HG03103 (cell line): ENCODE measurements at regions not wholly inside any gene's neighbourhood (a gene's known extent, or its start where the extent isn't known, plus 50 kb on each side); places are given as distances from the start of the nearest gene placed in this dataset.

Experiments used
- ATAC-seq: cut with Tn5 transposase; IDR thresholded peaks from one replicate; pipeline ENCODE4 v1.9.1; 2021; ENCODE audit warnings: low read depth; ENCODE audit not compliant: unreplicated experiment

GRCh38 chr13:100870898-100871297 is 196.3 kb upstream of the TMTC4 start:
- ATAC-seq, result no peak

DNA sequence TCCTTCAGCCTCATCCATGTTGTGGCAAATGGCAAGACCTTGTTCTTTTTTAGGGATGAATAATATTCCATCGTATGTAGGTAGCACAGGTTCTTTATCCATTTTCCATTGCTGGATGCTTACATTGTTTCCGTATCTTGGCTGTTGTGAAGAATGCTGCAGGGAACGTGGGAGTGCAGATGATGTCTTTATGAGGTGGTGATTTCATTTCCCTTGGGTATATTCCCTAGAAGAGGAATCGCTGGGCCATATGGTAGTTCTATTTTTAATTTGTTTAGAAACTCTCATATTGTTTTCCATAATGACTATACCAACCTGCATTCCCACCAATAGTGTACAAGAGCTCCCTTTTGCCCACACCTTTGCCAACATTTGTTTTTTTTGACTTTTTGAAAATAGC is 186.3 kb upstream of the TMTC4 start:
- ATAC-seq, result no peak

GRCh38 chr13:100859861-100860260 is 185.3 kb upstream of the TMTC4 start:
- no peak for ATAC-seq

DNA sequence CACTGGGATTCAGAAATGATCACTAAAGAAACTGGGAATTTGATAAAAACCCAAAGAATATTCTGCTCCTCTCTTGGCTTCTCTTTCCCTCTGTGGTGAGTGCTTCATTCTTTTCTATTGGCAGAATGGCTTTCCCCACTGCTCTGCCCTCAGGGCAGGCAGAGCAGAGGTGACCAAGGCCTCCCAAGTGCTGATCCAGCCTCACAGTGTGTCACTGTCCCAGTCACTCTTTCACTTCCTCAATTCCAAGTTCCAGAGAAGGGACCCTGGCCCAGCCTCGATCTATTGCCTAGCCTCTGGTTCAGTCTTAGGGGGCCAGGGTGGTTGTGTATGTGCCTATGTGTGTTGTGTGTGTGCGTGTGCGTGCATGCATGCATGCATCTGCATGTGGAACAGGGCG is 180.6 kb upstream of the TMTC4 start:
- ATAC-seq, result no peak

DNA sequence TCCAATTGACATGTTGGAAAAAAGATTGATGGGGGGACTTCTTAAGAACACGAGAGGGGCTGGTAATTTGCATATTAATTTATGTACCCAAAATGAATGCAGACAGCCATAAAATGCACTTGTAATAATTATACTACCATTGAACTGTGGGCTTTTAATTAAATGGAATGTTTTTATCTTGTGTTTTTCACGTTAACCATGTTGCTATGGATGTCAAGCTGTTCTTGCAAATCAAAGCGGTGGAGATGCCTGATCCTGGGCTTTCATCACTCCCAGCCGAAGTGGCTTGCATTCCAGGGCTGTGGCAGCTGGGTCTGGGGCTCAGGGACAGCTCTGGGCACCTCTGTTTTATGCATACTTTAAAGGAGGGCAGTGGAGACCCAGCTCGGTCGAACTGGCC is 179.4 kb upstream of the TMTC4 start:
- ATAC-seq, result no peak

- no peak for ATAC-seq
Observed at GRCh38 chr13:100853434-100853833, 178.8 kb upstream of the TMTC4 start.

GRCh38 chr13:100852146-100852545 is 177.6 kb upstream of the TMTC4 start:
- no peak for ATAC-seq

GRCh38 chr13:100848304-100848703 is 173.7 kb upstream of the TMTC4 start:
- no peak for ATAC-seq

DNA sequence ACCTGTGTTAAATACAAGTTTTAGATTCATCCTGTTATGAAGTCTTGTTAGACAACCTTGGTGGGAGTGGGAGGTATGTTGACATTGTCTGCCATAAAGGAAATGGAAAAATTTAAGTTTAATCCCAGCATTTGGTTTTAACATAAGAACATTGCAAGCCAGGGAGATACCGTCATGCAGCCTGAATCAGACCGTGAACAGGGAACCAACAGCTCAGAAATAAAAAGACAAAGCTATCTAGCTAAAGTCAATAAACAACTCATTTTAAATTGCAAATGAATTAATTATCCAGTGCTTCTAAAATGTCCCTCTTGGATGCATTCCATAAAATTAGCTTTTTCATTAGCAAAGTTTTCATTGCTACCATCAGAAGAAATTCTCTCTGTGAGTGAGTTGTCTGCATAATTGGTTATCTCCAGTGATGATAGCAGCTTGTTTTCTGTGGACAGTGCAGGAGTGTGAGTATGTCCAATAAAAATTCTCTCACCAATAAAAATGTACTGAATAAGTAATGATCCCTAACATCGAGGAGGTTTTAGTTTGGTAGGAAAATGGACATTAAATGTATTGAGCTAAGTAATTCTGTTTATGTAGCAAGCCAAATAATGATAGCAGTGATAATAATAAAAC is 170.6 kb upstream of the TMTC4 start:
- no peak for ATAC-seq

GRCh38 chr13:100842136-100842535 is 167.5 kb upstream of the TMTC4 start:
- ATAC-seq, result no peak

DNA sequence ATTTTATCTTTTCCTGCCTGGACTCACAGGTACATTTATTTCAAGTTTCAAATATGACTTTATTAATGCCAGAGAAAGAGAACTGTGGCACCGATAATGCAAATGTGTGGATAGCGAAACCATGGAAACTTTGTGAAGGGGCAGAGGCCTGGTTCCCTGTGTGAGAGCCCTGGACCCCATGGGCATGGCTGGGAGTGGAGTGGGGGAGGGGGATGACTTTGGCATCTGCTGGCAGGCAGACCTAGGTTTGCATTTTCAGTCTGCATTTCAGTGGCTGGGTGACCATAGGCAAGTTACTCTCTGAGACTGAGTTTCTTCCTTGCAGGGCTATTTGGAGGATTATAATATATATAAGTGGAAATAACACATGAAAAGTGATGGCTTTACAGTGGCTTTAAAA is 163.8 kb upstream of the TMTC4 start:
- no peak for ATAC-seq

GRCh38 chr13:100837631-100838030 is 163.0 kb upstream of the TMTC4 start:
- ATAC-seq, result no peak

GRCh38 chr13:100836711-100837110 is 162.1 kb upstream of the TMTC4 start:
- ATAC-seq, result no peak

DNA sequence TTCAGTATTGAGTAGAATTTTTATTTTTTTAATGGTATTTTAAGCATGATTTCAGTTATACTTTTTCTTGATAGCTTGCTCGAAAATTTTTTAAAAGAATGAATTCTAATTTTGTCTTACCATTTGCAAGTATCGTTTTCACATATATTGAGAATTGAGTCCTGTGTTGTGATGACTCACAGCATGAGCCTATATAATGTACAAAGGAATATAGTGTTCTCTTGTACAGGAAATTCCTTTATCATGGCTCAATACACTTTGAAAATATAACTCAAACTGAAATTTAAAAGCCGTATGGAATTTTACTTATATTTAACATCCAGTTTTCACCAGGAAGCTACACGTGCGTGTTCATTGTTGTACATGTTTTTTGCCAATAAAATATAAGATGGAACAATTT is 161.1 kb upstream of the TMTC4 start:
- ATAC-seq, result no peak

GRCh38 chr13:100833427-100833826 is 158.8 kb upstream of the TMTC4 start:
- no peak for ATAC-seq

- ATAC-seq, result no peak
Observed at GRCh38 chr13:100828226-100828625, 153.6 kb upstream of the TMTC4 start.

GRCh38 chr13:100827489-100828176 is 153.0 kb upstream of the TMTC4 start:
- ATAC-seq, result no peak

DNA sequence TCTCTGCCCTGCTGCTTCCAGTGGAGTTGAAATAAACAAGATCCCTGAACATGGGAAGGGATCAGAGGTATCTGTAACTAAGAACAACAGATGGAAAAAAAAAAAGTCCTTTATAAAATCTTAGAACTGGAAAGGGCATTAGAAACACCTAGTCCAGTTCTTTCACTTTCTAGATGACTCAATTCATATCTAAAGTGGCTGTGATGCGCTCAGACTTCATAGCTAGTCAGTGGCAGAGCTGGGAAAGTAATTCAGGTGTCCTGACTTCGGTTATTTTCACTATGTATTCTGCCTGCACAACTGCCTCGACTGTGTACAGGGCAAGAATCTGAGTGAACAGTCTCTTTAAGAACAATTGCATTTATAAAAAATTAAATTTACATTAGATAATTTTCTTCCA is 151.8 kb upstream of the TMTC4 start:
- no peak for ATAC-seq

DNA sequence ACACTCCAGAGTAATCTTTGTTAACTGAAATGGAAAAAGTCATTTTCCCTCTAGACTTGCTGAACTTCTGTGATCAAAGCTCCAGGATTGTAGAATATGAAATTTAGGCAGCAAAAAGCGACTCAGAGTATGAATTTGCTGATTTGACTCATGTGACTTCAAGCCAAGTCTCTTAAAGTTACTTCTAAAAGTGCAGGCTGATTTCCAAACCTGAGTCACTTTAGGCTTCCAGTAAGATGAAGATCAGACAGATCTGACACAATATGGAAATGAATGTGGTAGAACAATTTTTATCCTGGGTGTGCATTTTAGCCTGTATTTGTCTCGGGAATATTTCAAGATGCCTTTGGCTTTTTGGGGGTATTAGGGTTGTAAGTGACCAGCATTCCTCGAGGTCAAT is 151.0 kb upstream of the TMTC4 start:
- no peak for ATAC-seq

DNA sequence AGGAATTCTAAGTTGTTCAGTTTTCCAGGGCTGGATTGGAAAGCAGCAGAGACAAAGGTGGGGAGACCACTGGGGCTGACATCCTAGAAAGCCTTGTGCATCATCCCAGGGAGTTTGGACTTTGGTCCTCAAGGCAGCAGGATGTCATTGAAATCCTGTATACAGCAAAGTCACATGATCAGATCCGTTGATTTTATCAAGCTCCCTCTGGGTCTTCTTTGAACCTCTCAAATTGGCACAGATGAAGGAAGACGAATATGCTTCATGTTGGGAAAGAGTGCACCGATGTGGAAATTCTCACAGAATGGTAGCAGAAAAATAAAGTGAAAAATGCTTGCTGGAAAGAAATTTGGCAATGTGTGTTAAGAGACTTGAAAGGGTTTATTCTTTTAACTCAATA is 149.8 kb upstream of the TMTC4 start:
- ATAC-seq, result no peak

- no peak for ATAC-seq
Observed at GRCh38 chr13:100823448-100823847, 148.9 kb upstream of the TMTC4 start.

- no peak for ATAC-seq
Observed at GRCh38 chr13:100822871-100823443, 148.4 kb upstream of the TMTC4 start.
